DOHH2 (cell line): ENCODE measurements at regions not wholly inside any gene's neighbourhood (a gene's known extent, or its start where the extent isn't known, plus 50 kb on each side); places are given as distances from the start of the nearest gene placed in this dataset.

ENCODE experiments used
- H3F3A ChIP-seq: fragments of 200-600 bp; sonication (generic), shearing (Covaris generic); 2 replicates; pipeline ENCODE4 v1.6.0; 2016; ENCODE audit warnings: antibody characterized with exemption, mild to moderate bottlenecking; ENCODE audit not compliant: control insufficient read depth, insufficient read depth
- H3K27ac ChIP-seq: fragments of 200-600 bp; sonication (generic); 2 replicates; pipeline ENCODE4 v1.5.1; 2014; ENCODE audit warnings: low read depth, mild to moderate bottlenecking, low read length, moderate library complexity
- H3K27me3 ChIP-seq: fragments of 200-600 bp; sonication (generic); 2 replicates; pipeline ENCODE4 v1.6.1; 2014; ENCODE audit warnings: mild to moderate bottlenecking, low read length, mixed read lengths; ENCODE audit not compliant: control insufficient read depth
- H3K36me3 ChIP-seq: fragments of 200-600 bp; sonication (generic); 2 replicates; pipeline ENCODE4 v1.6.1; 2014; ENCODE audit warnings: mild to moderate bottlenecking, low read length, moderate library complexity, mixed read lengths; ENCODE audit not compliant: control insufficient read depth
- H3K4me1 ChIP-seq: fragments of 200-600 bp; sonication (generic); 2 replicates; pipeline ENCODE4 v1.6.1; 2014; ENCODE audit warnings: mild to moderate bottlenecking, low read length, mixed read lengths; ENCODE audit not compliant: control insufficient read depth
- H3K4me2 ChIP-seq: fragments of 200-600 bp; sonication (generic); 2 replicates; pipeline ENCODE4 v1.6.0; 2014; ENCODE audit warnings: mild to moderate bottlenecking, low read length, moderate library complexity
- H3K4me3 ChIP-seq: fragments of 200-600 bp; sonication (generic); 2 replicates; pipeline ENCODE4 v1.5.1; 2014; ENCODE audit warnings: mild to moderate bottlenecking, low read length, mixed read lengths
- H3K79me2 ChIP-seq: fragments of 200-600 bp; sonication (generic); 2 replicates; pipeline ENCODE4 v1.6.1; 2014; ENCODE audit warnings: mild to moderate bottlenecking, low read length, mixed read lengths; ENCODE audit not compliant: control insufficient read depth
- H3K9me2 ChIP-seq: fragments of 200-600 bp; sonication (generic); replicated peaks from 2 replicates; pipeline ENCODE4 v1.6.1; 2014; ENCODE audit warnings: mild to moderate bottlenecking, low read length, mixed read lengths; ENCODE audit not compliant: control insufficient read depth
- H3K9me3 ChIP-seq: fragments of 200-600 bp; sonication (generic); 2 replicates; pipeline ENCODE4 v1.6.1; 2014; ENCODE audit warnings: antibody characterized with exemption, low read length, mixed read lengths; ENCODE audit not compliant: control insufficient read depth, insufficient read depth
- H4K20me1 ChIP-seq: fragments of 200-600 bp; sonication (generic); 2 replicates; pipeline ENCODE4 v1.6.0; 2014; ENCODE audit warnings: low read depth, mild to moderate bottlenecking, antibody characterized with exemption, low read length, moderate library complexity; ENCODE audit not compliant: control insufficient read depth, insufficient read depth
- CTCF ChIP-seq: fragments of 200-600 bp; sonication (generic); IDR thresholded peaks from one replicate; pipeline ENCODE4 v1.5.1; 2014; ENCODE audit warnings: antibody characterized with exemption, mild to moderate bottlenecking, low read depth, low read length; ENCODE audit not compliant: poor library complexity, severe bottlenecking
- EZH2phosphoT487 ChIP-seq: fragments of 200-600 bp; sonication (generic); IDR thresholded peaks from 2 replicates; pipeline ENCODE4 v1.6.1; 2017; ENCODE audit warnings: borderline replicate concordance, mild to moderate bottlenecking, antibody characterized with exemption, low read length, moderate library complexity, mixed read lengths

GRCh38 chr10:58089739-58090138 is 178.0 kb downstream of the IPMK start:
- Histone ChIP-seq H4K20me1 (no peaks in the 10 kb centered on the region), H3F3A (no peaks in the 10 kb centered on the region), H3K9me2 (no peaks in the 10 kb centered on the region), H3K9me3 (no peaks in the 10 kb centered on the region), H3K27me3 (no peaks in the 10 kb centered on the region), H3K4me3 (no peak overlapping the region), H3K79me2 (no peaks in the 10 kb centered on the region), H3K4me1 (no peaks in the 10 kb centered on the region), H3K36me3 (no peaks in the 10 kb centered on the region), H3K4me2 (no peak overlapping the region), H3K27ac (no peak overlapping the region)
- no peak for TF ChIP-seq EZH2phosphoT487
- TF ChIP-seq CTCF = no peak

GRCh38 chr10:58087896-58088295 is 179.8 kb downstream of the IPMK start:
- no peaks in the 10 kb centered on the region for H3K9me2 ChIP-seq
- H3K27ac ChIP-seq = no peak overlapping the region
- H3F3A ChIP-seq = no peaks in the 10 kb centered on the region
- no peaks in the 10 kb centered on the region for H3K79me2 ChIP-seq
- H4K20me1 ChIP-seq = no peaks in the 10 kb centered on the region
- no peak for TF ChIP-seq EZH2phosphoT487
- TF ChIP-seq CTCF = no peak
- no peak overlapping the region for H3K4me2 ChIP-seq
- H3K4me3 ChIP-seq = no peak overlapping the region
- H3K9me3 ChIP-seq = no peaks in the 10 kb centered on the region
- no peaks in the 10 kb centered on the region for H3K4me1 ChIP-seq
- no peaks in the 10 kb centered on the region for H3K27me3 ChIP-seq
- no peaks in the 10 kb centered on the region for H3K36me3 ChIP-seq

- TF ChIP-seq CTCF (no peak), EZH2phosphoT487 (no peak)
- Histone ChIP-seq H3K36me3 (no peaks in the 10 kb centered on the region), H3K4me2 (no peak overlapping the region)
Measured at GRCh38 chr10:58086763-58087150, 180.9 kb downstream of the IPMK start.

More at GRCh38 chr10:58086763-58087150, 180.9 kb downstream of the IPMK start:
- H3K4me3 ChIP-seq = no peak overlapping the region
- H4K20me1 ChIP-seq = no peaks in the 10 kb centered on the region
- no peaks in the 10 kb centered on the region for H3F3A ChIP-seq
- no peak overlapping the region for H3K27ac ChIP-seq
- no peaks in the 10 kb centered on the region for H3K79me2 ChIP-seq
- H3K9me2 ChIP-seq = no peaks in the 10 kb centered on the region
- H3K4me1 ChIP-seq = no peaks in the 10 kb centered on the region
- H3K9me3 ChIP-seq = no peaks in the 10 kb centered on the region
- H3K27me3 ChIP-seq = no peaks in the 10 kb centered on the region
